HG02852 (cell line): ENCODE measurements at regions not wholly inside any gene's neighbourhood (a gene's known extent, or its start where the extent isn't known, plus 50 kb on each side); places are given as distances from the start of the nearest gene placed in this dataset.

Experiments used
- ATAC-seq: cut with Tn5 transposase; IDR thresholded peaks from one replicate; pipeline ENCODE4 v1.9.1; 2021; ENCODE audit warnings: mild to moderate bottlenecking, moderate library complexity; ENCODE audit not compliant: unreplicated experiment

- ATAC-seq, result no peak
Observed at GRCh38 chr5:34483442-34484033, 172.6 kb upstream of the RAI14 start.

- ATAC-seq, result no peak
Observed at GRCh38 chr5:34484216-34484920, 171.8 kb upstream of the RAI14 start.

GRCh38 chr5:34485768-34486030 lies 170.4 kb upstream of the RAI14 start:
- ATAC-seq, result no peak

DNA sequence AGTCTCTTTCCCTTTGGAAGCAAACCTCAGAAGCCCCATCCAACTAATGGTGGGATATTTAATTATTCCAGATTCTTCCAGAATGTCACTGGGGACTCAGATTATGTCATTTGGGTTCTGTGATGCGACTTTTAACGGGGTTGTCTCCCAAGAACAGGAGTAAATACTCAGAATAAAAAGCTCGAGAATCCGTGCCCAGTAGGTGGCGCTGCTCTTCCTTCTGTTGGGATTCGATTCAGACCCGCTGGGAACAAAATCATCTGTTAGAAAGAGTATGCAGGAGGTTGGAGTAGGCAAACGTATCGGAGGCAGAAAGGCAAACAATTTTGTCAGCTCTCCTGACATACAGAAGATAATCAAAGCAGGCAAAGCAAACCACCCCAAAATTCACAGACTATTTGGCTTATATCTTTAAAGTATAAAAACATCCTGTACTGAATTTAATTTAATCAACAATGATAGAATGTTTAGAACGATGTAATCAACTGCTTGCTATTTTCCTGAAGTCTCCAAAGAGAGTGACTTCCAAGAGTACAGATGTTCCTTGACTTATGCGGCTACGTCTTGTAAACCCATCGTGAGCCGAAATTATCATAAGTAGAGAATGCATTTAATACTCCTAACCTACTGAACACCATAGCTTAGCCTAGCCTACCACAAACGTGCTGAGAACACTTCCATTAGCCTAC lies 169.8 kb upstream of the RAI14 start:
- ATAC-seq, result no peak

DNA sequence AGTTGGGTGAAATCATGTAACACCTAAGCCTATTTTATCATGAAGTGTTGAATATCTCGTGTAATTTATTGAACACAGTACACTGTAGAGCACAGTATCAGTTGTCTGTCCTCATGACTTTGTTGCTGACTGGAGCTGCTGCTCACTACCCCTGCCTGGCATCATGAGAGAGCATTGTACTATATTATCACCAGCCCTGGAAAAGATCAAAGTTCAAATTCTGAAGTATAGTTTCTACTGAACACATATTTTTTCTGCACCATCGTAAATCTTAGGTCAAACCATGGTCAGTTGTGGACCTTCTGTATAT lies 169.3 kb upstream of the RAI14 start:
- ATAC-seq, result no peak

DNA sequence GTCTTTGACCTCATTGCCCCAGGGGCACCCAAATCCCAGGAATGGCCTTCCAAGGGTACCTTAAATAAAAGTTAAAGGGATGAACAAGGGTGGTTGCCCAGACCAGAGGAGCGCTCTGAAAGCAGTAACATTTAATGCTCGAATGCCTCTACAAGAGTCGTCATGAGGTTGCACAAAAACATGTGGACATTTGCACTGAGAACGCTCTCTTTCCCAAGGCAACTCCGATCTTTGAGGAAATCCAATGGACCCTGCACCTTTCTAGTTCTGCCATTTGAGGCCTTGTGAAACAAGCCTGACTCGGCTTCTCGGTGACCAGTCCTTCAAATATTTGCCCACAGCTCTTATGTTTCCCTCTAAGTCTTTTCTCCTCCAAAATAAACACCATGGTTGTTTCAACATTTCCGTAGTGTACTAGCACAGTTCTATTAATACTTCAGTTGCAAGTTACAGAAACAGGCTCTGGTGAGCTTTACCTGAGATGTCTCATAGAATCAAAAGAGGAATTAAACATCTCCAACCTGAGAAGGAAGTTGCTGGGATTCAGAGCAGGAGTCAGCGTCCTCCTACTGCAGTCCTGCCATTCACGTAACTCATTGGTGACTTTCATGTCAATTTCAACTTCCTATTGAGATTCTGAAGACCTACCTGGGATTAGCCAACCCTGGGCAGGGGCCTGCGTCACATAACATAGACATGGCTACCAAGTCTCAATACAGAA lies 168.8 kb upstream of the RAI14 start:
- ATAC-seq, result no peak

- no peak for ATAC-seq
Observed at GRCh38 chr5:34487956-34488355, 168.2 kb upstream of the RAI14 start.

- ATAC-seq, result no peak
Observed at GRCh38 chr5:34488984-34489383, 167.1 kb upstream of the RAI14 start.

- ATAC-seq, result no peak
Observed at GRCh38 chr5:34490506-34491250, 165.4 kb upstream of the RAI14 start.

DNA sequence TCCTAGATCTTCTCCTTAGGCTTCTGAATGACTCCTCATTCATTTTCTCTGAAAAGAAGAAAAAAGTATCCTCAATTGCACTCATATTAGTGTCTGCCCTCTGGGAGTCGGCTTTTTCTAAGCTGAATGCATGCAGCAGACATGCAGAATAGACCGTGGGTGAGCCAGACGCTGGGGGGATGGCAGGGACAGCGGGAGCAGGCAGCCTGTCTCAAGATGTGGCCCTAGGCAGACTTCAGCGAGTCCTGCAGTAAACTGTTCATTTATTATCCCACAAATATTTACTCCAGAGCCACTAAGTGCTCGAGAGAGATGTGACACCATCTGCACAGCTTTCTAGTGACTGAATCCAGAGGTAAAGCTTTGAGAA lies 164.9 kb upstream of the RAI14 start:
- ATAC-seq, result no peak

DNA sequence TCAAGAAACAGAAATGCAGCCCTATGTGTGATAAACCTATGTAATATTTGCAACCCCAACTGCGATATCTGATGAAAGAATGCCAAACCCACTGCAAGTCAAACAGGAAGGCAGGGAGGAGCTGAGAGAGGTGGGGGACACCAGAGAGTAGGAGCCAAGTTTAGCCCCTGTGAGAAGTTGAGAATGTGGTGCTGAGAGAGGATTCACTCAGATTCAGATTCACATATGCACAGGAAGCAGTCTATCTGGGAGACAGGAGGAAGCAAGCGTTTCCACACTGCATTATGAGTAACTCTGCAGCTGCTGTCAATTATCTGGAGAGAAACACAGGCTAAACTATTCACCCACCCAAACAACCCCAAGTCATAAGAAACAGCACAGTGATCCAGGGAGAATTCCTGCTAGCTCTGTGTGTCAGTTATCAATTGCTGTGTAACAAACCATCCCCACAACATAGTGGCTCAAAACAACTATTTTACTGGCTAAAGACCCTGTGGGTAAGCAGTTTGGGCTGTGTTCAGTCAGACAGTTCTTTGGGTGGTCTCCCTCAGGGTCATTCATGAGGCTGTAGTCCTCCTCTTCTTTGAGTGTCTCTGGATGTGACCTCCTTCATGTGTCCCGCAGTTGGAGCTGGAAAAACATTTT lies 161.9 kb upstream of the RAI14 start:
- no peak for ATAC-seq

- no peak for ATAC-seq
Observed at GRCh38 chr5:34495178-34495577, 160.9 kb upstream of the RAI14 start.

DNA sequence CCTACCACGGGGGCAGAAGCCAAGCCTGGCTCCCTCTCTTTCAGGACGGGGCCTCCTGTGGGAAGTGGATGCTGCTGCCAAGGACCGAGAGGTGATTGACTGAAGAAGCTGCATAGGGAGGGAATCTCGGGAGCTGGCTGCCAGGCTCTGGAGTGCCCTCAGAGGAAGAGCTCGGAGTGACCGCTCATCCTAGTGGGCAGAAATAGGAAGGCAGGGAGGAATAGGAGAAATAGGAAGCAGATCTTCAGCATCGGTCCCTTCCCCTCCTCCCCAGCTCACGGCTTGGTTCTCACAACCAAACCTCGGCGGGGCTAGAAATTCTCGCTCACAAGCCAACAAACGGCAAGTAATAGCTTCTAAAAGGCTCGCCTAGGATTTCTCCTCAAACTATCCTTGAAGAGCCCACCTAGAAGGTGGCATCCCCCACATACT lies 159.9 kb upstream of the RAI14 start:
- ATAC-seq, result no peak

DNA sequence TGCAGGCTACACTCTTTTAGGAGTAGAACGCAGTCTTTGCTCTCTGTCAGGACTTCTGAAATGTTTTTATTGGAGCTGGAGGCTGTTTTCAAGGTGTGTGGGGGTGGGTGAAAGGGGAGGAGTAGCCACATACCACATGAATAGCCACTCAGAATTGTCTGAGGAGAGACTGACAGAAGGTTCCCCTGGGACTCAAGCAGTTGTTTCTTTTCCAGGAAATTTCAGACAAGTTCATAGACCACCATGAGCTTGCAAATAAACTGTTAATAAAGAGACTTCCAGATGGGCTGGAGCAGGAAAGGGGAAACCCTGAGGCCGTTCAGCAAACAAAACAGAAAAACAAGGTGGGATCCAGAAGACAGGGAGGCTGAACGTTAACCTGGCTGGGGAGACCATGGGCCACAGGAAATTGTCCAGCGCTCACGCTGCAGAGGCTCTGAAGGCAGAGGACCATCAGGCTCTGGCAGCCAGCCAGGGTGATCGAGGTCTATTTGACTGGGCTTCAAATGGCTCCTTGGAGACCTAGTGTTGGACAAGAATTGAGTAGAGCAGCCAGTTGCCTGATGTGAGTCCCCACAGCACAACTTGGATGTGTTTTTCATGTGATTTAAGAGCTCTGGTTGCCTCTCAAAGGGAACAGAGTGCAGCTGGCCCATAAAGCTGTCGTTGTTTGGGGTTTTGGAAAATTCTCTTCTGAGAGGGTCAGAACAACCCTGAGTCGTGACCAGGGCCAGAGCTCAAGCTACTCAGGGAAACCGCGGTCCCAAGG lies 159.2 kb upstream of the RAI14 start:
- no peak for ATAC-seq

DNA sequence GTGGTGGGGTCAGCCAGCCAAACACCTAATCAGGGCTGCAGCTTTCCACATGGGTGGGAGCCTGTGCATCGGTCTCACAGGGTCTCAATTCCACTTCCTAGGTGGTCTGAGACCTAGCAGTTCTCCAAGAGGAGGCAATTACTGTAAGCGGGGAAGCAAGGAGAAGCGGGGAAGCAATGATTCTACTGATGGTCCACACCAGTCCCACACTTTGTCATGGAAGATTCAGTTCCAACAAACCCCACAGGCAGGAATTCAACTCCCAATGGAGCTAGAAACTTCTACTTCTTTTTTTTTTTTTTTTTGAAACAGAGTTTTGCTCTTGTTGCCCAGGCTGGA lies 158.7 kb upstream of the RAI14 start:
- no peak for ATAC-seq

DNA sequence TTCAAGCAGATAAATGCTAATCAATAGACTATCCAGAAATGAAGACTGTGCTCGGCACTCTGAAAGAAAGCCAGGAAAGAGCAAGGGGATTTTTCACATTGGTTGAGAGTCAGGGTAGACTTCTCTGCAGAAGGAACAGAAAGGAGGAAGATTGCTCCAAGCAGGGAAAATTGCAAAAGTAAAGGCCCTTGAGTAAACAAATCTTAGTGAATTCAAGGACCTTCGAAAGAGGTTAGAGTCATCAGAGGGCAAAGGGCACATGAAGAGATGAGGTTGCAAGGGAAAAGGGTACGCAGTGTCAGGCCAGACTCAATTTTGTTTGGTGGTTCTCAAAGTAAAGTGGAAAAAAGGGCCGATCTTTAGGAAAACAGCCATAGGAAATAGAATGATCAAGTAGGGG lies 157.6 kb upstream of the RAI14 start:
- ATAC-seq, result no peak

DNA sequence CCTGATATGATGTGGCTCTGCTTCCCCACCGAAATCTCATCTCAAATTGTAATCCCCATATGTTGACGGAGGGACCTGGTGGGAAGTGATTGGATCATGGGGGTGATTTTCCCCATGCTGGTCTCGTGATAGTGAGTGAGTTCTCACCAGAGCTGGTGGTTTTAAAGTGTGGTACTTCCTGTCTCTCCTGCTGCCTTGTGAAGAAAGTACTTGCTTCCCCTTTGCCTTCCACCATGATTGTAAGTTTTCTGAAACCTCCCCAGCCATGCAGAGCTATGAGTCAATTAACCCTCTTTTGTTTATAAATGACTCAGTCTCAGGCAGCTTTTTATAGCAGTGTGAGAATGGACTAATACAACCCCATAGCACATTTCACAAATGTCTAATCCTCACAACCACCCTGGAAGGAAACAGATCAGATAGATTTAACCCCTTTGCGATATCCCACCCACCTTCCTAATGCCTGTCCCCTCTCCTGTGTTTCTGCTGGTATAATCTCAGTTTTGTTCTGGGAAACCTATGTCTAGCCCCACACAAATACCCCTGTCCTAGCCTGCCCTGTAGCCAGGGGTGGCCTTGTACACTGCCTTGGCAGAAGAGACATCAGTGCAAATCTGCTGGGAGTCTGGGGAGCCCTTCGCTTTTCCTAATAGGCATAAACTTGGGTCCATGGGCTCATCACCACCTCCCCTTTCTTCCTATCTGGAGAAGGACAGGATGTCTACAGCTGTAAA lies 157.0 kb upstream of the RAI14 start:
- peak; percentile 94 for ATAC-seq

DNA sequence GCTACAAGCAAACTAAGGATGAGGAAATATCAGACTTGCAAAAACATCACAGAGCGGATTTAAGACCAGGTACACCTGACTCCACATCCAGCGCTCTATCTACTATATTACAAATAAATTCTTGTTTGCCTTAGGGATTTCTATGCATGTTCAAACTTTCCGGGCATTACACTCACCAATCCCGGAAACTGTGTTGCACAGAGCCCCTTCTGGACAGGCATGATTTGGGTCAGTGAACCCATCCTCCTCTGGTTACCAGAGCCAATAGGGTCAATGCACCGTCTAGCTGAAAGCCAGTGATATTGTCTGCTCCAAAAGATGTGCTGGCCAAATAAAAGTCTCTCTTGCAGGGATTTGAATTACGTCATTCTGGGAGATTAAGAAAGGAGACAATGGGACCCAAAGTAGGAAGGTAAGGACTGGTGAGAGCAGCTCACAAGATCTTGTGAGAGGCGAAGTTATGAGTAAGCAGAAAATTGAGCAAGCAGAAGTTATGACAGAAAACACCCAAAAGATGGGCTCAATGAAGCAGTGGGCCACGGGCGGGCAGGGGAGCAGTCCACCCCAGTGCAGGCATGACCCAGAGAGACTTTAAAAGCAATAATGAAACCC lies 155.8 kb upstream of the RAI14 start:
- no peak for ATAC-seq

- ATAC-seq, result no peak
Observed at GRCh38 chr5:34501016-34501415, 155.1 kb upstream of the RAI14 start.
